ENCODE measurements at regions not wholly inside any gene's neighbourhood (a gene's known extent, or its start where the extent isn't known, plus 50 kb on each side); places are given as distances from the start of the nearest gene placed in this dataset.
"Not testable (repeated sequence)": the region's sequence is repeated elsewhere in the genome, so short reads cannot be mapped to it uniquely, and the experiment has no call there.

DNA sequence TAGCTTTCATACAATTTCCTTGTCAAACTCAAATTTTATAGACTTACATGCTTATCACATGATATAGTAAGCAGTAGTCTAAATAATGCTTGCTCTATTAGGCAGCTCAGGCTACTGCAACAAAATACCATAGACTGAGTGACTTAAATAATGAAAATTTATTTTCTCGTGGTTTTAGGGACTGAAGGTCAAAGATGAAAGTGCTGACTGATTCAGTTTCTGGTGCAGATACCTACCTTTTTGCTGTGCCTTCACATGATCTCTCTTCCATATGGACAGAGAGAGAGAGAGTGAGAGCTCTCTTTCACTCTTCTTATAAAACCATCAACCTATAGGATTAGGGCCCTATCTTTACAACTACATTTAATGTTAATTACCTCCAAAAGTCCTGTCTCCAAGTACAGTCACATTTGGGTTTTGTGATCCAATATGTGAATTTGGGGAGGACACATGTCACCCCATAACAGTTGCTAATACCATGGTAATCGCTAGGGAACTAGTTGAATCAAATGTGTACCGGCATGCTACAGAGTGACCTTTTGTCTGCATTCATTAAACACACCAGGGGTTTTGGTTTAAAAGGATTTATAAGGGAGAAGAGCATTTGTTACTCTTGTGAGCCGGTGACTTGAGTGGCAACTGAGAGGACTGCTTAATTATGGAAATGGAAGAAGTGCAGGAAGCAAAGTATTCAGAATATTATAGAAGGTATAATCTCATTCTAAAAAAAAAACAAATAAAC, 723.4 kb upstream of the LRRTM4 start:
- ATAC-seq = no peak
- Mint-ChIP-seq H3K27me3 (ENCODE audit: low read depth) (no peaks in the 10 kb centered on the region), H3K9me3 (peaks cover 27% of the 10 kb centered on the region), H3K36me3 (ENCODE audit: insufficient read depth) (no peaks in the 10 kb centered on the region), H3K4me1 (ENCODE audit: low read depth) (no peaks in the 10 kb centered on the region), H3K4me3 (no peak overlapping the region)
- no peak for DNase-seq

DNA sequence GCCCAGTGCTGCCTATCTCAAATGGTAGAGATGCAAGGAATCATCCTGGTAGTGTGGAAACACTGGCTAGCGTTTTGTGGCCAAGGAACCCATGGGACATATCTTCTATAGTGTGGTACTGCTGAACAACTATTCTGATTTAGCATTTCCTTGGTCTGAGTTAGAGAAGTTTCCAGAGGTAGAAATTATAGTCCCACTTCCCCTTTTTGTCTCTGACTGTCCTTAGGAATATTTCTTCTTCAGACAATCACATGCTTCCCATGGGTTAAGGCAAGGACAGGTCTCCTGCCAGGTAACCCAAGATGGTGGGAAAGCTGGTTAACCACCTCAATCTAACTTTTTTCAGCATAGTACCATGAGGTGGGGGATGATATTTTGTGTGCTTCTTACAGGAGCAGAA, 729.5 kb upstream of the LRRTM4 start:
- DNase-seq = no peak
- H3K36me3 Mint-ChIP-seq (ENCODE audit: insufficient read depth) = no peaks in the 10 kb centered on the region
- H3K9me3 Mint-ChIP-seq = peaks cover 29% of the 10 kb centered on the region
- H3K27me3 Mint-ChIP-seq (ENCODE audit: low read depth) = no peaks in the 10 kb centered on the region
- H3K4me1 Mint-ChIP-seq (ENCODE audit: low read depth) = no peaks in the 10 kb centered on the region
- no peak for ATAC-seq
- H3K4me3 Mint-ChIP-seq = no peak overlapping the region

DNA sequence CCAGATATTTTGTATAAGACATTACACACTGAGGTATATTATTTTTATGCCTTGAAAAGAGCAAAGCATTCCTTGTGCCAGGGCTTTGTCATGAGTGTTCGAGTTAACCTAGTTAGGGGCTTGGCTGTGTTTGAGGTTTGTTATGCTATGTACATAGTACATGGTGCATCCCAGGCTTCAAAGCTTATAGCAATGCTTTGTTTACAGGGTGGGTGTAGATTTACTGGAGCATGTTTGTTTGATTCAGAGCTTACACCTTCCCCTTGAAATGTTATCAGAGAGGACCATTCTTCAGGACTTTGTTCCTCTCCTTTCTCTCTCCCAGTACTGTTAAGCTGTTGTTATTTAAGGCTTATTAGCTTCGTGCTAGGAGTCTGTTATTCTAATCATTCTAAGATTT, 738.7 kb upstream of the LRRTM4 start:
- ATAC-seq (no peak), DNase-seq (no peak)
- Mint-ChIP-seq H3K27me3 (ENCODE audit: low read depth) (no peaks in the 10 kb centered on the region), H3K4me1 (ENCODE audit: low read depth) (no peaks in the 10 kb centered on the region), H3K4me3 (no peak overlapping the region), H3K9me3 (peaks cover 14% of the 10 kb centered on the region), H3K36me3 (ENCODE audit: insufficient read depth) (no peaks in the 10 kb centered on the region)

DNA sequence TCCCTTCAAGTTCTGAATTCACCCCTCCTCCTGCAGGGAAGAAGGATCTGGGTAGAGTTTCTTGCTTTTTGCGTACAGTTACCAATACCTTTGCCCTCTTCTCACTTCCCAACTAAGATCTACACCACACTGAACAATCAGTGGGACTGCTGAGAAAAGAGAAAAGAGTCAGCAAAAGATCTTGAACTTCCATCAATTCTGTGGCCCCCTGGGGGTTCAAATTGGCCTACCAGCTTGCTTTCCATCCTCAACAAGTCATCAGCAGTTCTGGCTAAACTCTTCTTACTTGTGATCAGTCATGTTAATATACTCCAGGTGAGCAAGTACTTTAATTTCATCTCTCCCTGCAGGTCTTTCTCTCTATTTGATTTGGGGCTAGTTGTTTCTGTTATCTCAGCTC, 739.3 kb upstream of the LRRTM4 start:
- ATAC-seq (no peak), DNase-seq (no peak)
- no peaks in the 10 kb centered on the region for H3K4me1 Mint-ChIP-seq (ENCODE audit: low read depth)
- no peak overlapping the region for H3K4me3 Mint-ChIP-seq
- H3K9me3 Mint-ChIP-seq = peaks cover 14% of the 10 kb centered on the region
- H3K36me3 Mint-ChIP-seq (ENCODE audit: insufficient read depth) = no peaks in the 10 kb centered on the region
- H3K27me3 Mint-ChIP-seq (ENCODE audit: low read depth) = no peaks in the 10 kb centered on the region

DNA sequence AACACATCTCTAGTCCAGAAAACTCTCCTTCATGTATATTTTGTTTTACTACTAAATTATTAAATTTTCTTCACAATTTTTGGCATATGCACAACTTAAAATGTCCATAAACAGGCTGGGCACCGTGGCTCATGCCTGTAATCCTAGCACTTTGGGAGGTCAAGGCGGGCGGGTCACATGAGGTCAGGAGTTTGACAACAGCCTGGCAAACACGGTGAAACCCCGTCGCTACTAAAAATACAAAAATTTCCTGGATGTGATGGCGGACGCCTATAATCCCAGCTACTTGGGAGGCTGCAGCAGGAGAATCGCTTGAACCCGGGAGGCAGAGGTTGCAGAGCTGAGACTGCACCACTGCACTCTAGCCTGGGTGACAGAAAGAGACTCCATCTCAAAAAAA, 739.9 kb upstream of the LRRTM4 start:
- not testable (repeated sequence) for H3K4me1 Mint-ChIP-seq (ENCODE audit: low read depth); H3K4me3 Mint-ChIP-seq; H3K27me3 Mint-ChIP-seq (ENCODE audit: low read depth); DNase-seq; H3K36me3 Mint-ChIP-seq (ENCODE audit: insufficient read depth); ATAC-seq
- peaks cover 14% of the 10 kb centered on the region for H3K9me3 Mint-ChIP-seq

DNA sequence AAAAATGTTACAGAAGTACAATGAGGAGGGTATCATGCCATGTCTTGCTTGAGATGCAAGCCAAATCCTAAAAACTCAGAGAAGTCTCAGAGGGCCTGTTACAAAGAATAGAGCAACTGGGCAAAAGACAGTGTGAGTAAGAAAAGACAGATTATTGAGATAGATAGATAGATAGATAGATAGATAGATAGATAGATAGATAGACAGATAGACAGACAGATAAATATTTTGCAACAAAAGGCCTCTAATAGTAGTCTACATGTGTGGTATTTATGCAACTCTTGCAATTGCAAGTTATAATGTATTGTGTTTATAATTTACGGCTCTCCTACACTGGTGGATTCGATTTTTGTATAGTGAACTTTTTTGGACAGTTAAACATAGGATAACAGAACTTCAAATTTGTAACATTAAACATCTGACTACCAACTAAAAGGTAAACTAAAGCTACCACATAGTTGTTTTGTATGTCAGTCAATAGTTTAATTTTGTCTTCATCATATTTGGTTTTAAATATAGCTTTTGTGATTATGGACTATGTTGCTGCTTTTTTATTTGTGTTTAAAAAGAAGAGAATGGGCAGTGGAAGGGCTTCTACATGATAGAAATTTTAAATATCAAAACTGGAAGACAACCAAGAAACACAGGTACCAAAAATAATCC, 740.7 kb upstream of the LRRTM4 start:
- Mint-ChIP-seq H3K36me3 (ENCODE audit: insufficient read depth) (no peaks in the 10 kb centered on the region), H3K9me3 (peaks cover 14% of the 10 kb centered on the region), H3K4me3 (no peak overlapping the region), H3K4me1 (ENCODE audit: low read depth) (no peaks in the 10 kb centered on the region), H3K27me3 (ENCODE audit: low read depth) (no peaks in the 10 kb centered on the region)
- DNase-seq (no peak), ATAC-seq (no peak)

DNA sequence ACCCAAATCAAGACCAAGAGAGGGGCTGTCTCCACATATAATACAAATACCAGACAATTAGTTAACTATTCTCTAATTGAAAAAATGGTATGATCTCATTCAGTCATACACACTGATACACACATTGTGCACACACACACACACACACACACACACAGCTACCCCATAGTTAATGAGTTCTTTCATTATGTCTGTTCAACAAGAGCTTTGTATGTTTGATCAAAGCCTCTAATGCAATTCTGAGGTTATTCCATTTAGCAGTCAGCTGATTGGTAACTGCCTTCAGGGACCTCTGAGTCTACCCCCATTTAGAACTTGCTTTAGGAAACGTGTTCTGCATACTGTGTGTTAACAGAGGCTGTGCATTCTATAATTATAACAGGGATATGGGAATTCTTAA, 741.4 kb upstream of the LRRTM4 start:
- H3K27me3 Mint-ChIP-seq (ENCODE audit: low read depth) = no peaks in the 10 kb centered on the region
- ATAC-seq (no peak), DNase-seq (no peak)
- H3K9me3 Mint-ChIP-seq = peaks cover 16% of the 10 kb centered on the region
- no peaks in the 10 kb centered on the region for H3K4me1 Mint-ChIP-seq (ENCODE audit: low read depth)
- H3K36me3 Mint-ChIP-seq (ENCODE audit: insufficient read depth) = no peaks in the 10 kb centered on the region
- no peak overlapping the region for H3K4me3 Mint-ChIP-seq

DNA sequence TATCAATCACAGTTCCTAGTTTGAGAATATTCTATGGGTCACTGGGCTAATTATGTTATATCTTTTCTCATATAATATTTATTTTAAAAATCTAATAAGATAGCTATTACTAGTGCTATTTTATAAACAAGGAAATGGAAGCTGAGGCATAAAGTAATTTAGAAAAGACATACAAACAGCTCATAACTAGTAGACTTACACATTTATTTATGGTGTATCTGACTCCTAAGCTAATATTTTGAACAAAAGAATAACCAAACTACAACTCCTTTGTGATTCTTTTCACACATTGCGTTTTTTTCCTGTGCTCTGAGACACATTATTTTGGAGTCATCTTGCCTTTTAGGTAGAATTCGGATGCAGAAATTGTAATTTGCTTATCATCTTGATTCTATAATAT, 742.0 kb upstream of the LRRTM4 start:
- H3K27me3 Mint-ChIP-seq (ENCODE audit: low read depth) = no peaks in the 10 kb centered on the region
- no peak overlapping the region for H3K4me3 Mint-ChIP-seq
- ATAC-seq (no peak), DNase-seq (no peak)
- no peaks in the 10 kb centered on the region for H3K4me1 Mint-ChIP-seq (ENCODE audit: low read depth)
- no peaks in the 10 kb centered on the region for H3K36me3 Mint-ChIP-seq (ENCODE audit: insufficient read depth)
- H3K9me3 Mint-ChIP-seq = peaks cover 18% of the 10 kb centered on the region

DNA sequence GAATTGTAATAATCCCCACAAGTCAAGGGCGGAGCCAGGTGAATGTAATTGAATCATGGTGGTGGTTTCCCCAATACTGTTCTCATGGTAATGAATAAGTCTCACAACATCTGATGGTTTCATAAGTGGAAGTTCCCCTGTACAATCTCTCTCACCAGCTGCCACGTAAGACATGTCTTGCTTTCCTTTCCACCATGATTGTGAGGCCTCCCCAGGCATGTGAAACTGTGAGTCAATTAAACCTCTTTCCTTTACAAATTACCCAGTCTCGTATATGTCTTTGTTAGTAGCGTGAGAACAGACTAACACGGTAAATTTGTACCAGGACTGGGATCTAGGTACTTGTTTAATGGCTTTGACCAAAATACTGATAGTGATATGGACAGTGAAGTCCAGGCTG, 744.3 kb upstream of the REG3G start:
- ATAC-seq (no peak), DNase-seq (no peak)
- H3K36me3 Mint-ChIP-seq (ENCODE audit: insufficient read depth) = no peaks in the 10 kb centered on the region
- H3K4me3 Mint-ChIP-seq = no peak overlapping the region
- H3K9me3 Mint-ChIP-seq = peaks cover 8% of the 10 kb centered on the region
- H3K27me3 Mint-ChIP-seq (ENCODE audit: low read depth) = no peaks in the 10 kb centered on the region
- H3K4me1 Mint-ChIP-seq (ENCODE audit: low read depth) = no peaks in the 10 kb centered on the region

DNA sequence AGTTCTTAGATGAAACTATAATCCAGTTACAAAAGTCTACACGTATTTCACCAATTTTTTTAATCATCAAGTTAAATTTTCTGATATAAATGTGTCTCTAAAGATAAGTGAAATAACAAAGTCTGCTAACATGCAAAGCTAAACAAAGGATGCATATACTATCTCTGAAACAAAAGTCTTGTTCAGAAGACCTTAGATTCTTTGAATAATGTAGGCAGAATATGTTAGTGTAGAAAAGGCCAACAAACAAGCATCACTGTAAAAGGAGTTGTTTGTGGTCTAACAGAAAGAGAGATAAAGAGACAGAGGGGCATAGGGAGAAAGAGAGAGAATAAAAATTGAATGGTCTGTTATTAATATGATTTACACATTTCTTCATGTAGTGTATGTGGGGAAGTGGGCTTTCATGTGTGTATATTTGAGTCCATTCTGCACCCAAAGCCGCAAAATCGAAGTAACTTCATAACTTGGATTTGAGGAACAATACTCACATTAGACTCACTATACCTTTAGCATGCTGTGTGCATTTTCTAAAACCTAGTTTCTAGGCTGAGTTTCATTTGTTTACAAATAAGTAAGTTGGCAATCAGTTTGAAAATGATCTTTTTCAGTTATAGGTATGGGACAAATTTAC, 734.8 kb upstream of the REG3G start:
- Mint-ChIP-seq H3K4me1 (ENCODE audit: low read depth) (no peaks in the 10 kb centered on the region), H3K27me3 (ENCODE audit: low read depth) (no peaks in the 10 kb centered on the region), H3K36me3 (ENCODE audit: insufficient read depth) (no peaks in the 10 kb centered on the region), H3K9me3 (peaks cover 16% of the 10 kb centered on the region), H3K4me3 (no peak overlapping the region)
- DNase-seq = no peak
- ATAC-seq = no peak

DNA sequence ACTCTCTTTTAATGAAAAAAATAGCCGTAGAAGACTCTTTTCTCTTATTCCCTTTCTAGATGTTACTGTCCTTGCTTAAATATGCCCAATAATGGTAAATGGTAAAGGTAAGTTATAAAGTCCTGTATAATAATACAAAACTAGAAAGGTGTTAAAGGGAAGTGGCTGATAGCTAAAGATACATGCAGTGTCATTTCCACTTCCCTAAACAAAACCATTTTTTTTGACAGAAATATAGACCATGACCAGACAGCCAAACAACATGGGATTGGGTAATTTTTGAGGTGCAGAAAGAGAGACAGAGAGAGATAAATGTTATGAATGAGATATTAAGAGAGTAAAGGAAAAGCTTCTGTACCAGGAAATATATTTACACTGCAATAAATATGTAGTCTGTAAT, 731.7 kb upstream of the REG3G start:
- no peak for ATAC-seq

DNA sequence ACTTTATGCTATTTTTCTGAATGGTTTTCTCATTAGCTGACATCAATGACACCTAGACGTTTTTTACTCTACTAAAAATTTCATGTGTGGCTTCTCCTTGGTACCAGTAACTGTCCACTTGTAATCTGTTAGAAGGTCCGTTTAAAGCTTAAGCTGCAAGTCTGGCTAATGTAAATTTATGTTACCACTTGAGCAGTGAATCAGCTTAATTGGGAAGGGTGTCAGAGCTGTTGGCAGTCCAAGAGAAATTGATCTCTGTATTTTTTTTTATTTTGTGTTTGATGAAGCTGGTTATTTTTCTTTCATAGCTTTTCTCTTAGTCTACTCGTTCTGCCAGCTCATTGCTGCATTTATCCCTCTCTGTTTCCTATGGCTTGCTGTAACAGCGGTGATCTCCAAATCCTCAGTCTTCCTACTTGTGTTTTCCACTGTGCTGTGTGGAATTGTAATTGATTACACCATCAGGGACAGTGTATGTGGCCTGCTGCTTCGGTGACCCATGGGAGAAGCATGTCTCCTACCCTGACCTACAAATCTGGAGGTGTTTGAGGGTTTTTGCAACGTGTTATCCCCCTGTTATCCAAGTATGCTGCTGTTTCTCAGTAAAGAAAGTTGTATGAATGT, 724.2 kb upstream of the REG3G start:
- no peak for ATAC-seq
- no peak for DNase-seq

More for the DNA sequence above, 731.7 kb upstream of the REG3G start:
- Mint-ChIP-seq H3K4me1 (ENCODE audit: low read depth) (no peaks in the 10 kb centered on the region), H3K27me3 (ENCODE audit: low read depth) (no peaks in the 10 kb centered on the region), H3K36me3 (ENCODE audit: insufficient read depth) (no peaks in the 10 kb centered on the region), H3K4me3 (no peak overlapping the region), H3K9me3 (peaks cover 10% of the 10 kb centered on the region)
- no peak for DNase-seq

DNA sequence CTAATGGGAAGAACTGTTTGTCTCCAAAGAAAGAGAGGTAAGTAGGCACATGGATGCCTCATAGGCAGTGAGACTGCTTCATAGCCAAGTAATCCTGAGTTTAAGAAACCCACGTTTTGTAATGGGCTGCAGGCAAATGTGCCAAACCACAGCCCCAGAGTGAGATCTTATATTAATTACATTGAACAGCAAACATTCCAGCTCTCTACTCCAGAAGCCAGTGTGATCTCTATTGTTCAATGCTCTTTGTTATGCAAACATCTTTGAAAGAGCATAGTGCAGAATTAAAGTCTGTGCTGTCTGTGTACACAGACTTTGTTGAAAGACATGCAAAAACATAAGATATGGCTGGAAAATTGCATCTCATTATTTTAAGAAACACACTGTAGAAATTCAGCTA, 720.8 kb upstream of the REG3G start:
- ATAC-seq (no peak), DNase-seq (no peak)
- Mint-ChIP-seq H3K4me3 (no peak overlapping the region), H3K4me1 (ENCODE audit: low read depth) (no peaks in the 10 kb centered on the region), H3K36me3 (ENCODE audit: insufficient read depth) (no peaks in the 10 kb centered on the region), H3K9me3 (peaks cover 16% of the 10 kb centered on the region), H3K27me3 (ENCODE audit: low read depth) (no peaks in the 10 kb centered on the region)

More for the DNA sequence above, 724.2 kb upstream of the REG3G start:
- Mint-ChIP-seq H3K36me3 (ENCODE audit: insufficient read depth) (no peaks in the 10 kb centered on the region), H3K4me1 (ENCODE audit: low read depth) (no peaks in the 10 kb centered on the region), H3K27me3 (ENCODE audit: low read depth) (no peaks in the 10 kb centered on the region), H3K4me3 (no peak overlapping the region), H3K9me3 (peaks cover 7% of the 10 kb centered on the region)

DNA sequence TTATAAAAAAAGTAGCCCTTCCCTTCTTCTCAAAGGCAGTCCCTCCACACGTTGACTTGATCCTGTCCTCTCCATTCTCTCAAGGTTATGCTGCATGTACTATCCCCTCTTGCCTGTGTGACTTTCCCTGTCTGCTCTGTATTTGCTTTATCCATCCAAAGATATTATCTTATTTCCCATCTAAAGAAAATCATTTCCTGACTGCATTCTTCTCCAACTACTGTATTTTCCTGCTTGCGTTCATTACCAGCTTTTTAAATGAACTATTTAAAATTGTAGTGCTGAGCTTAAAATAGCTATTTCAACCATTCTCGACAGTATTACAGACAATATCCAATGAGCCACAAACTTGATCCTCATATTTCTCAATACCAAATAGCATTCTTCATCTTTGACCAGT, 716.0 kb upstream of the REG3G start:
- Mint-ChIP-seq H3K36me3 (ENCODE audit: insufficient read depth) (no peaks in the 10 kb centered on the region), H3K4me1 (ENCODE audit: low read depth) (no peaks in the 10 kb centered on the region), H3K27me3 (ENCODE audit: low read depth) (no peaks in the 10 kb centered on the region), H3K9me3 (peaks cover 24% of the 10 kb centered on the region), H3K4me3 (no peak overlapping the region)
- ATAC-seq = no peak
- no peak for DNase-seq

DNA sequence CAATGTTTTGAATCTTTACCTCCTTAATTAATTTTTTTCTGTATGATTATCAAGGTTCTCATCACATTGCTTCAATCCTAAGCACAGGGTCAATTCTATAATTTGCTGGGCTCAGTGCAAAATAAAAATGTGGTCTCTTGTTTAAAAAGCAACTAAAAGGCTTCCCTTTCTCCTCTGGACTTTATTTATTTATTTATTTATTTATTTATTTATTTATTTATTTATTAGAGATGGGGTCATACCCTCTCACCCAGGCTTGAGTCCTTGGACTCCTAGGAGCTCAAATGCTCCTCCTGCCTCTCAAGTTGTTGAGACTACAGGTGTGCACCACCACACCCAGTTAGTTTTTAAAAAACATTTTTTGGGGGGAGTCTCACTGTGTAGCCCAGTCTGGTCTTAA, 710.1 kb upstream of the REG3G start:
- no peak for ATAC-seq
- no peaks in the 10 kb centered on the region for H3K4me1 Mint-ChIP-seq (ENCODE audit: low read depth)
- DNase-seq = no peak
- no peaks in the 10 kb centered on the region for H3K36me3 Mint-ChIP-seq (ENCODE audit: insufficient read depth)
- no peaks in the 10 kb centered on the region for H3K27me3 Mint-ChIP-seq (ENCODE audit: low read depth)
- no peak overlapping the region for H3K4me3 Mint-ChIP-seq
- peaks cover 26% of the 10 kb centered on the region for H3K9me3 Mint-ChIP-seq
